B cell (primary cell): ENCODE measurements at regions not wholly inside any gene's neighbourhood (a gene's known extent, or its start where the extent isn't known, plus 50 kb on each side); places are given as distances from the start of the nearest gene placed in this dataset.
"Not testable (repeated sequence)": the region's sequence is repeated elsewhere in the genome, so short reads cannot be mapped to it uniquely, and the experiment has no call there.

Experiments used
- ATAC-seq: fragments of 200-7000 bp; cut with Tn5 transposase; one replicate; pipeline ENCODE4 v1.10.0; 2021; ENCODE audit warnings: low read depth, mild to moderate bottlenecking, moderate number of reproducible peaks, moderate library complexity
- CTCF ChIA-PET: fragments of 350-600 bp; sonication (Branson Sonifier 250); formaldehyde crosslinking; loops from one replicate; lab custom pipeline; 2021; ENCODE audit warnings: antibody characterized with exemption, inconsistent platforms; lab: Charles Lee
- POLR2A ChIA-PET: fragments of 350-600 bp; sonication (Branson Sonifier 250); formaldehyde crosslinking; loops from one replicate; lab custom pipeline; 2021; ENCODE audit warnings: antibody characterized with exemption; lab: Charles Lee
- DNase-seq: peaks from one replicate; pipeline ENCODE4 v3.0.0; 2013
- H2AFZ ChIP-seq: 2 replicates; pipeline ENCODE4 v1.6.1; 2012; ENCODE audit warnings: mild to moderate bottlenecking, low read depth, low read length; ENCODE audit not compliant: insufficient read depth, poor library complexity, severe bottlenecking
- H3K27ac ChIP-seq, 2 donors: 1 replicate in 1 of 2; 2 replicates in 1 of 2; pipeline ENCODE4 v1.5.1; 2012 to 2013; ENCODE audit warnings: low read length in 2 of 2, mild to moderate bottlenecking in 2 of 2, moderate library complexity in 1 of 2
- H3K27me3 ChIP-seq, 4 experiments: fragments of 200-600 bp in 1 of 4; sonication (generic) in 1 of 4; replicated peaks in 1 of 4; 1 replicate in 2 of 4; 2 replicates in 2 of 4; pipeline versions ENCODE4 v1.6.1 to v1.7.0; 2013 to 2016; ENCODE audit warnings: low read length in 3 of 4, mild to moderate bottlenecking in 2 of 4, mixed read lengths in 1 of 4, moderate library complexity in 1 of 4; ENCODE audit not compliant: insufficient read depth in 4 of 4, control insufficient read depth in 3 of 4; ENCODE audit errors: control extremely low read depth in 1 of 4
- H3K36me3 ChIP-seq, 2 experiments: replicated peaks in 1 of 2; 1 replicate in 1 of 2; 2 replicates in 1 of 2; pipeline versions ENCODE4 v1.6.1 to v1.7.1; 2013; ENCODE audit warnings: low read length in 1 of 2; ENCODE audit not compliant: insufficient read depth in 2 of 2, control insufficient read depth in 1 of 2; ENCODE audit errors: control extremely low read depth in 1 of 2, extremely low read depth in 1 of 2
- H3K4me1 ChIP-seq, 2 donors: fragments of 200-600 bp in 1 of 2; sonication (generic) in 1 of 2; 1 replicate in 1 of 2; 2 replicates in 1 of 2; pipeline versions ENCODE4 v1.5.1 to v1.6.1; 2013 to 2017; ENCODE audit warnings: low read length in 2 of 2; ENCODE audit not compliant: control insufficient read depth in 2 of 2, insufficient read depth in 2 of 2
- H3K4me2 ChIP-seq: replicated peaks from 2 replicates; pipeline ENCODE3; 2012; ENCODE audit warnings: mild to moderate bottlenecking, low read depth, low read length; ENCODE audit not compliant: poor library complexity, severe bottlenecking
- H3K4me3 ChIP-seq, 5 experiments: fragments of 200-600 bp in 1 of 5; sonication (generic) in 1 of 5; 1 replicate in 3 of 5; 2 replicates in 2 of 5; pipeline versions ENCODE4 v1.5.1 to v1.7.0; 2011 to 2016; ENCODE audit warnings: low read length in 4 of 5, mild to moderate bottlenecking in 4 of 5, low read depth in 2 of 5, control low read depth in 1 of 5, moderate library complexity in 1 of 5; ENCODE audit not compliant: insufficient read depth in 1 of 5; ENCODE audit errors: control extremely low read depth in 1 of 5, extremely low read depth in 1 of 5
- H3K79me2 ChIP-seq: fragments of 200-600 bp; sonication (generic); one replicate; pipeline ENCODE4 v1.6.0; 2016; ENCODE audit warnings: low read length; ENCODE audit not compliant: control insufficient read depth, insufficient read depth
- H3K9ac ChIP-seq: fragments of 200-600 bp; sonication (generic); 2 replicates; pipeline ENCODE4 v1.6.1; 2017; ENCODE audit warnings: mild to moderate bottlenecking, low read length, moderate library complexity
- H3K9me3 ChIP-seq, 3 donors: one replicate each; pipeline versions ENCODE4 v1.6.1 to v1.7.1; 2013; ENCODE audit warnings: low read length in 2 of 3; ENCODE audit not compliant: control insufficient read depth in 2 of 3, insufficient read depth in 1 of 3; ENCODE audit errors: control extremely low read depth in 1 of 3
- H4K20me1 ChIP-seq: 2 replicates; pipeline ENCODE4 v1.6.0; 2012; ENCODE audit warnings: mild to moderate bottlenecking, low read length; ENCODE audit not compliant: insufficient read depth, control insufficient read depth, poor library complexity, severe bottlenecking
- H3K27ac Mint-ChIP-seq: one replicate; pipeline ENCODE4 v1.8.0; 2021; ENCODE audit warnings: mixed read lengths
- H3K27me3 Mint-ChIP-seq: one replicate; pipeline ENCODE4 v1.8.0; 2021; ENCODE audit warnings: mixed read lengths
- H3K4me1 Mint-ChIP-seq: one replicate; pipeline ENCODE4 v1.8.0; 2021; ENCODE audit warnings: mixed read lengths
- H3K4me3 Mint-ChIP-seq: one replicate; pipeline ENCODE4 v1.8.0; 2021; ENCODE audit warnings: mixed read lengths
- H3K9me3 Mint-ChIP-seq: one replicate; pipeline ENCODE4 v1.8.0; 2022; ENCODE audit warnings: mixed read lengths; ENCODE audit not compliant: insufficient read depth
- CTCF ChIP-seq: fragments of 200-600 bp; IDR thresholded peaks from one replicate; pipeline ENCODE4 v1.8.0; 2022; ENCODE audit warnings: antibody characterized with exemption, mild to moderate bottlenecking
- EZH2 ChIP-seq: IDR thresholded peaks from 2 replicates; pipeline ENCODE4 v1.6.1; 2012; ENCODE audit warnings: borderline replicate concordance, low read depth, mild to moderate bottlenecking, moderate library complexity, low read length; ENCODE audit not compliant: insufficient read depth, poor library complexity, severe bottlenecking
- WGBS: methylation state at CpG from one replicate; pipeline ENCODE4 v1.1.5; 2013; ENCODE audit warnings: missing lambda C conversion rate; ENCODE audit not compliant: insufficient coverage; 5-methylcytosine and 5-hydroxymethylcytosine counted together
- intact Hi-C: fragments of 100-400 bp; cut with micrococcal nuclease; formaldehyde crosslinking; loops from one replicate; pipeline ENCODE4 v1.10.0; 2022

- no peak overlapping the region for H2AFZ ChIP-seq
- H3K4me2 ChIP-seq, result no peak overlapping the region
- no peaks in the 10 kb centered on the region for H3K36me3 ChIP-seq
- no peaks in the 10 kb centered on the region for H3K27me3 ChIP-seq
- H3K9ac ChIP-seq, result no peak overlapping the region
- no peaks in the 10 kb centered on the region for H3K4me1 ChIP-seq
- no peaks in the 10 kb centered on the region for H3K9me3 ChIP-seq
- no peak for DNase-seq
- intact Hi-C loops, result no loop called here
- H3K79me2 ChIP-seq, result no peaks in the 10 kb centered on the region
- Mint-ChIP-seq H3K9me3 (no peaks in the 10 kb centered on the region), H3K27ac (no peak overlapping the region), H3K27me3 (peaks cover 3% of the 10 kb centered on the region), H3K4me3 (no peak overlapping the region), H3K4me1 (no peaks in the 10 kb centered on the region)
- no peak for ATAC-seq
- WGBS, result 96% methylated on average over 4 of the region's 5 CpGs
- ChIA-PET POLR2A (no interaction called here), CTCF (no interaction called here)
- no peak overlapping the region for H3K4me3 ChIP-seq
- H3K27ac ChIP-seq, result no peak overlapping the region
- no peaks in the 10 kb centered on the region for H4K20me1 ChIP-seq
- no peak for TF ChIP-seq EZH2
- no peak for TF ChIP-seq CTCF
Measured at GRCh38 chr3:64361962-64362735, 136.9 kb upstream of the PRICKLE2 start.

- DNase-seq, H3K4me2 ChIP-seq, H2AFZ ChIP-seq, H3K4me3 Mint-ChIP-seq, H3K27me3 Mint-ChIP-seq, H3K27me3 ChIP-seq, H3K9ac ChIP-seq, ATAC-seq, H3K9me3 Mint-ChIP-seq, H3K4me1 Mint-ChIP-seq, H3K4me1 ChIP-seq, intact Hi-C loops, H3K79me2 ChIP-seq, H4K20me1 ChIP-seq, H3K27ac Mint-ChIP-seq, H3K36me3 ChIP-seq, CTCF ChIA-PET, POLR2A ChIA-PET, H3K4me3 ChIP-seq, H3K27ac ChIP-seq, H3K9me3 ChIP-seq: not testable (repeated sequence)
- WGBS, result 100% methylated on average over 2 of the region's 4 CpGs
Measured at GRCh38 chr3:64361036-64361435, 135.8 kb upstream of the PRICKLE2 start.
